Renal cortex interstitium (tissue), 11 donors: ENCODE measurements at regions not wholly inside any gene's neighbourhood (a gene's known extent, or its start where the extent isn't known, plus 50 kb on each side); places are given as distances from the start of the nearest gene placed in this dataset.
"Not testable (repeated sequence)": the region's sequence is repeated elsewhere in the genome, so short reads cannot be mapped to it uniquely, and the experiment has no call there.

ENCODE experiments used
- DNase-seq, 11 donors: peaks; one replicate each; pipeline ENCODE4 v3.0.0-alpha.2; 2013; ENCODE audit warnings: low read depth in 9 of 11, low spot score in 4 of 11; ENCODE audit errors: extremely low read depth in 1 of 11

DNA sequence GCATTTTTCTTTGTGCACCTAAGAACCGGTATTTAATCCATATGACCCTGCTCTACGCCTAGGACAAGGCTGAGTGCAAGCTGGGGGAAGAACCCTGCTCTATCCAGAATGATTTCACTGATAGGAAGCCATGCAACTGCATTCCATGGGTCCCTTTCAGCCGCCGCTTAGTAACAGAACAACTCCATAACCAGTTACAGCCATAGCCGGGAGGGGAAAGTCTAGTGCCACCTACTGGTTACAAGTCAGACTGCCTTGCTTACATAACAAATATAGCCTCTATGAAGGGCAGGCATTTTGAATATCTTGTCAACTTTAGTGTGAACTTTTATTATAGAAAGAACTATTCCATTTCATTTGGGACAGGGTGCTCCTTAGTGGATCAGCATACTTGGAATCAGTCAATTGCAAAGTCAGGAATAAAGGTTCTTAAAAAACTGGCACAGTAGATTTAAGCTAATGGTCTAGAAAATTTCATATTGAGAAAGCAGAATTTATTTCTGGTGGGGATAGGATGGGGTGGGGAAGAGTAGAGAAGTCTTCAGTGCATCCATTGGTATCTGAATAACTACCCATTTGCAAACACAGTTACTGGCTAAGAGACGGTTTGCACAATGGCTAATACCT, 521.7 kb downstream of the ADRA2A start:
- peak; percentile 27 to 70 (median 57) for DNase-seq

DNA sequence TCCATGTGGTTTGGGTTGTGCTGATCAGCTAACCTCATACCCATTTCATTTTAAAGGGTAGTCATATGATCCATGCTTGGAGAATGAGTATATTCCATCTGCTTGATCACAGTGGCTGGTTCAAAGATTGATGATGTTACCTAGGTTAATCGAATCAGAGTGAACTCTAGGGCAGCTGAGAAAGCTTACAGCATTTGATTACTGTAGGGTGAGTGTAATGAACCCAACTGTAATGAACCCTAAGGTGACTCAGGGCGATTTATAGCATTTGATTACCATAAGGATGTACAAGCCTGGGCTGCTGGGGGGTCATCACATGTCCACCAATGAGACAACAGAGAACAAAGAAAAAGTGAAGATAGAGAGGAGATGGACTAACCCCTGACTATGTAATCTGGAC, 523.1 kb downstream of the ADRA2A start:
- DNase-seq, result no peak

DNA sequence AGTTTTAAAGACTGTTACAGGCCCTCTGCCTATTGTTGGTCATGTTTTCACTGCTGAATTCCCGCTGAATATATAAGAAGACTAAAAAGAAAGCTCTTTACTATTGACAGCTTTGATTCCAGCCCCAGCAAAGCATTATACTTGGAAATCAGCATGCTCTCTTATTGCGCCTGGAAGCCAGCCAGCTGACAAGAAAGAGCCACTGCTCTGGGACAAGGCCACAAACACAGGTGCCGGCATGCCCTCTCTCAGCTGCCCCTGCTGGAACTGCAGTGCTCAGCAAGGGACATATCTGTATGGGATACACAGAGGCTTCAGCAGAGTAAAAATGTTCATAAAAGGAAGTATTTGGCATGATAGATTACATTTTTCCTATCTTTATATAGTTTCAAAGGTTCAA, 523.9 kb downstream of the ADRA2A start:
- DNase-seq, result peak in 2 of 11 donors; percentile 1 to 12

DNA sequence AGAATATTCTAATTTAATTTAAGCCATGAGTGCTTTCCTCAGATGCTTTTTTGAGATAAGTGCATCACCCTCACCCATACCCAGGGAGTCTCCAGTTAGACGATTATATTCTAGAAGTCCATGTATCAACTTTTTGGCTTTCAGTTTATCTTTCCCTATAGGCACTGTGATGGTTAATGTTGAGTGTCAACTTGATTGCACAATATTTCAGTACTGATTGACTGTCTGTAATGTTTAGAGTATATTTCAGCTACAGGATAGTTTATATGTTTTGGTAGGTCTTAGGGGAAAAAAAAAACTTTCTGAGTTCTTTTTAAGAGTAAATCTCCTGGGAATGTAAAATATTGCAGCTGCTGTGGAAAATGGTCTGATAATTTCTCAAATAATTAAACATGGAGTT, 535.4 kb downstream of the ADRA2A start:
- no peak for DNase-seq

DNA sequence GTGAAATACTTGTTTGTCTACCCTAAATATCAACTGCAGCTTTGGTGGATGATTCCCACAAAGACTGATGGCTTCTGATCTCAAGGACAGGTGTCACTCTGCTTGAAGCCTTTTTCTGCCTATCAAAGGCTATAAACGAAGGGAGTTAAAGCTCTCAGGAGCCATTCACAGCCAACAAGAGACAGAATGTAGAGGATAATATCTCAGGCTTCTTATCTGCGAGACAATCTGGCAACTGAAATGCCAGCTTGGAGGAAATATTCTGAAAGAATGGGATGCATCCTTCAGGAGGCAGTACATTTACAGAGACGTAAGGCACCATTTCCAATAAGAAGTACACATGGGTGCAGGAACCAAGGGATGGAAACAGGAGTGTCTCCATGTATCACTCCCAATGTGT, 549.4 kb downstream of the GPAM start:
- DNase-seq, result no peak

DNA sequence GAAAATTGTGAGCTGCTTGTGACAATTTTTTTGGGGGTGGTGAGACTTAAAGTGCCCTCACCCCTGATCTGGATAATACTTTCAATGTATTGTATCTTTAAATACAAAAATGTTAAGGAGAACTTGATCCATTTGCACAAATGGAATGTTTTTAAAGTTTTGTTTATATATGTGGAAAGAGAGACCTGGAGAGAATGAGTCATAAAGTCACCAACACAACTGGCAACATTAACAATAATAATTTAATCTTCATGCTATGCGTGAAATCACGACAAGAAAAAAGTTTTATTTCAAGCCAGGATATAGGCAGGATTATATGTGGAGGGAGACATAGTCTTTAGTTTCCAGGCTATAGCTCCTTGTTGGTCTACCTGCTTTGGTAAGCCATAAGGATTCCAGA, 537.5 kb downstream of the GPAM start:
- no peak for DNase-seq

DNA sequence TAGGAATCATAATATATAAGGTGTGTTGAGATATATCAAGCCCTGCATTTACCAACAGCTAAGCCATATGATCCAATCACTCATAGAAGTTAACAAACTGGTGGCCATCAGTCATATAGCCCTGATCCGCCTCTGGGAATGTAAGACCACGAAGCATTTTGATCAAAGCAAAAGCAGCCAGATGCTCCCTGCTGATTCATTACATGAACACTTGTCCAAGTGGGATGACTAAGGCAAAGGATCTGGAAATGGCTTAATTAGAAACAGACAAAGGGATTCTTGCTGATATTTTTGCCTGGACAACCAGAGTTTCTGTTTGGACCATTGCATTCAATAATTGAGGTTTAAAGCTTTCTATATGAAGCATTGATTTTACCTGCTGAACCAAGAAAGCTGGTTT, 535.5 kb downstream of the GPAM start:
- no peak for DNase-seq

DNA sequence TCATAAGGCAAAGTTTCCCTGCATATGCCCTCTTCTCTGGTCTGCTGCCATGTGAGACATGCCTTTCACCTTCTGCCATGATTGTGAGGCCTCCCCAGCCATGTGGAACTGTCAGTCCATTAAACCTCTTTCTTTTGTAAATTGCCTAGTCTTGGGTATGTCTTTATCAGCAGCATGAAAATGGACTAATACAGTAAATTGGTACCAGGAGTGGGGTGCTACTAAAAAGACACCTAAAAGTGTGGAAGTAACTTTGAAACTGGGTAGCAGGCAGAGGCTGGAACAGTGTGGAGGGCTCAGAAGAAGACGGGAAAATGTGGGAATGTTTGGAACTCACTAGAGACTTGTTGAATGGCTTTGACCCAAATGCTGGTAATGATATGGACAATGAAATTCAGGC, 534.5 kb downstream of the GPAM start:
- not testable (repeated sequence) for DNase-seq

DNA sequence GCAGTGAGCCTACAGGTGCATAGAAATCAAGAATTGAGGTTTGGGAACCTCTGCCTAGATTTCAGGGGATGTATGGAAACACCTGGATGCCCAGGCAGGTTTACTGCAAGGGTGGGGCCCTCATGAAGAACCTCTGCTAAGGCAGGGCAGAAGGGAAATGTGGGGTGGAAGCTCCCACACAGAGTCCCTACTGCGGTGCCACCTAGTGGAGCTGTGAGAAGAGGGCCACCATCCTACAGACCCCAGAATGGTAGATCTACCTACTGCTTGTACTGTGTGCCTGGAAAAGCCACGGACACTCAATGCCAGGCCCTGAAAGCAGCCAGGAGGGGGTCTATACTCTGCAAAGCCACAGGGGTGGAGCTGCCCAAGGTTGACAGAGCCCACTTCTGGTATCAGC, 533.5 kb downstream of the GPAM start:
- no peak for DNase-seq

DNA sequence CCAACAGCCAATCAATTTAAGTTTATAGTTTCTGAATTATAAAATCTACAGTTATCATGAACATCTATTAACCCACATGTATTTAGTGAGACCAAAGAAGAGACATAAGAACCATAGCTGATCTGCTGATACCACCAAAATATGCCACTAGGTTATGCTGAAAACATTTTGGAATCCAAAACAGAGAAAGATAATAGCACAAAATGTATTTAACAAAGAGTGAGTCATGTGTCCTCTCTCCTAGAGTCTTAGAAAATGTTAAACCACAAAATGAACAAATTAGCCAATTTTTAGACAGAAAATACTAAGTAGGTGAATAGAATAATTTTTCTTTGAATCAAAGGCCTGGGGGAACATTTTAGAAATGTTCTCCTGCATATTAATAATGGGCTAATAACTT, 527.5 kb downstream of the GPAM start:
- DNase-seq, result no peak

DNA sequence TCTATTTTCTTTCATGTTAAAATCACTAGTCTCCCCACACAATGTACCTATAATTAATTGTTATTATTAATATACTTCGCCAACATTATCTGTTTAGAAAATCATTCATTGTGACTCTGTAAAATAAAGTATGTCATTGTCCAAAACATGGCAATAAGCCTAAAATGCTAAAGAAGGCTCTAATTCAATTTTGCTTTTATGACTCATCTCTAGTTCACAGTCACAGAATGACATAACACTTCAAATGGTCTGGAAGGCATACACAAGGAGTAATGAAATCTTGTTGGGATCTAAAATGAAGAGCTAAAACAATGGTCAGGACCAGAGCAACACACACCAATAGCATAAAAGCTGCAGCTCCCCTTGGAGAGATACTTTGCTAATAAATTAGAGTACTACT, 505.8 kb downstream of the GPAM start:
- no peak for DNase-seq

DNA sequence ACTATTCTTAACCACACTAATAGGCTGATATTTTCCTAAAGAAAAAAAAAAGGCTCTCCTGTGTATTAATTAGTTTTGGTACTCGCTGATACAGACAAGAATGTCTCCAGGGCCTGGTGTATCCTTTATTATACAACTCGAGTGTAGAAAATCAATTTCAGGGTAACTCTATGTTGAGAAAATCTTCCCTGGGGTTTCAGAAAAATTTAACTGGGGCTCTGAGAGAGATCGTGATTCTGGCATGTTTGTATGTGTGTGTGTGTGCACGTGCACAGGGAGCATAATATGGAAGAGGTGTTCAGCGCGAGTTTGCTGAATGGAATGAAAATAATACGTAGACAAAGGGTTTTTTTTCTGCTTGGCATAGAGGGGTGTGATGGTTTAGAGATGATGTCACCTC, 496.8 kb downstream of the GPAM start:
- DNase-seq, result no peak

DNA sequence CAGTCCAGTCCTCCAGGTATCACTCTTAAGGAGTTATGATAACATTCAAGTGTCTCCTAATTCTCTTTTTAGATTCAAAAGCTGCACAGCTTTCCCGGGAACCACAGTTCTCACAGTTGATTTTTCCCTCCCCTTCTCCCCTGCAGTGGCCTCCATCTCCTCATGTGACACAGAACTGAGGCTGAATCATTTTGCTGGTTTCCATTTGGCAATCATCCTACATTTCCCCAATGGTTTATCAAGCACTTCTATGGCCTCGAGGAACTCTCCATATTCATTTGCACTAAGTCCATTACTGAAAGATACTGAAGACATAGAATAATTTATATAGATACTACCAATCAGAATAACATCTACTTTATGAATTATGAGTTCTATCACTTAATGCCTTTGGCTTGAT, 484.9 kb downstream of the GPAM start:
- DNase-seq, result no peak

DNA sequence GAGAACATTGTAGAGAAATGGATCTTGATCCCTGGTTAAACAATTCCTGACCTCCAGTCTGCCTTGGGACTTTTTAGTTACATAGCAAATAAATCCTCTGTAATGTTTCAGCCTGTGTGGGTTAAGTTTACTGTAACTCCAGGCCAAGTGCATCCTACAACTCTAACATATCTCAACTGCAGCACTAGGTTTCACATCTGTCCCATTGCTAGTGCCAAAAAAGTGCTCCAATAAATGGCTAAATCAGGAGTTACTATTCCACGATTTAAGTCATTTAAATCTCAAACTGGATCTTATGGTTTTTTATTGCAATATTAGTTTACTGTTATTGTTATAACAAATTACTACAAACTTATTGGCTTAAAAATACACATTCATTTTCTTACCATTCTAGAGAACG, 479.6 kb downstream of the GPAM start:
- DNase-seq, result peak in 2 of 11 donors; percentile 7 to 8

DNA sequence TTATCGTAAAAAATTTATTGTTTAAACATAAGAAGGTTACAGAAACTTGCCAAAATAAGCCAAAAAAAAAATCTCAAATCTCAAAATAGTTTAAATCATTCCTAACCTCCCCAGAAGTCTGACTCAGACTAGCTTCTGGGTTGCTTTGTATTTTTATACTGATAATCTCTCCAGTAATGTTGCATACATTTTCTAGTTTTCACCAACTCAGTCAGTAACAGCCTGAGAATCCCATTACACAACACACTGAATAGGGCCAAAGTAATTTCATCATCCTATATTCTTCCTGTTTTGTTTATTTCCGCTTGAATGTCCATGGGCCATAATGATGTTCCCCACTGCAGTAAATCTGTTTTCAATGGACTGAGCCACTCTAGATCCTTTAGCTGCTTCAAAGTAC, 478.5 kb downstream of the GPAM start:
- DNase-seq, result no peak

DNA sequence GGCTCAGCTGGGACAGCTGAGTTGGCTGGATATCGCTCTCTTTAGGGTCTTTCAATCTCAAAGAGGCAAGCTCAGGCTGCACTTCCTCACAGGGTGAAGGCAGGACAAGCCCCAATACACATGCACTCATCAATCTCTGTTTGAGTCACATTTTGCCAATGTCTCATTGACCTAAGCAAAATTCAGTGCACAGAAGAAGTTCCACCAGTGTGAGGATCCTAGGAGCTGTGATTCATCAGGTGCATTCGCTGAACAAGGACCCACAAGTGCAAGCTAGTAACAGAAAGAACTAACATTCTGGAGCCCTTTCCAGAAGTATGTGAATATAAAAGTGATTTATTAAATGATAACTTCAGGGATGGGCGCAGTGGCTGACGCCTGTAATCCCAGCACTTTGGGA, 477.2 kb downstream of the GPAM start:
- DNase-seq, result no peak

DNA sequence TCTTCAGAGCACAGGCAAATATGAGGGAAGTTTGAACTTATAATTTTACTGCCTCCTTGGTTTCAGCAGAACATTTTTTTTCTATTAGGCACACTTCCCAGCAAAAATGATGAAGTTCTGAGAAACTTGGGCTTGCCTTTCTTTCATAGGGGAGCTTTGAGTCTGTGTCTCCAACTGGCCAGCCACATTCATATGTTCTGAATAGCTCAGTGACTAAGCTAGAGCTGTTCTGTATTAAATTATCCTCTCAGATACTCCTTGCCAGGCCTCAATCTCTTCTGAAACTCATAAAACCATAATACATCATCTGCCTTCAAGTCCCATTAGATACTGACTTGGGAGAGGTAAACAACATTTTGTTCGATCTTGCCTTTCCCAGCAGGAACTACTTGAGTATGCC, 476.5 kb downstream of the GPAM start:
- no peak for DNase-seq

DNA sequence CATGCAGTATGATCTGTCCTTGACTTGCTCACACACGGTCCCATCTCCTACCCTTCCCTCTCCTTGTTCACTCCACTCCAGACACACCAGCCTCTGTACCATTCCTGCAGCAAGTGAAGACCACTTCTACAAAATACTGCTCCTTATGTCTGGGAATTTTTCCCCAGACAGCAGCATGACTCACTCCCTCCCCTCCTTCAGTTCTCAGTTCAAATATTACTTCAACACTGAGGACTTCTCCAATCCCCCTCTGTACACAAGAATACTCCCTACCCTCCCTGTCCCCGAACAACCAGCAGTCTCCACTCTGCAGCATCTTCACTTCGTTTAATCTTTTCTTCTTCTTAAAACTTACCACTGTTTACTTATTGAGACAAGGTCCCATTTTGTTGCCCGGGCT, 474.0 kb downstream of the GPAM start:
- no peak for DNase-seq

DNA sequence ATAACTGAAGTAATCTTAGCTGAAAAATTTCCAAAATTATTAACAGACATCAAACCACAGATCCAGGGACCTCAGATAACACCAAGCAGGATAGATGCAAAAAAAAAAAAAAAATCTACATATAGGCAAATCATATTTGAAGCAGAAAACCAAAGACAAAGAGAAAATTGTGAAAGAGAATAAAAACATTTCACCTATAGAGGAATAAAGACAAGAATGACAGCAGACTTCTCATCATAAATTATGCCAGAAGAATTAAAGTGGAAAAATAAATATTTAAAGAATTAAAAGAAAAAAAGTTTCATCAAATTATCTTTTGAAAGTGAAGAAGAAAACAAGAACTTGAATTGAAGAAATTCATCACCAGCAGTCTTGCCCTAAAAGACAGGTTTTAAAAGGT, 467.5 kb downstream of the GPAM start:
- no peak for DNase-seq

DNA sequence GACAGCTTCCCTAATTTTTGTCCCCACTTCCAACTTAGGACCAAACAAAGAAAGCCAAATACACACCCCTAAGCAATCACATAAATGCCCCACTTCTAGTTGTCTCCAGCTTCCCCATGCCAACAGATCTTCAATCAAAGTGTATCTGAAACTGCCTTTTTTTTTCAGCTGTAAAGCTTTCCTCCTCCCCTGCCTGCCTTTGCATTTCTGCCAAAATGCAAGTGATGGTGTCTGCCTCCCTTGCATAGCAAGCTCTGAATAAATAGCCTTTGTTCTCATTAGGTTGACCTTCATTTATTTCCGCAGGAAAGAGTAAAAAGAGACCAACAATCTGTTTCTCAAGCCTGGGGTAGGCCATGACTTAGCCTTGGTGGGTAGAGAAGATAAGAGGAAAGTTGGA, 459.4 kb downstream of the GPAM start:
- DNase-seq, result no peak

DNA sequence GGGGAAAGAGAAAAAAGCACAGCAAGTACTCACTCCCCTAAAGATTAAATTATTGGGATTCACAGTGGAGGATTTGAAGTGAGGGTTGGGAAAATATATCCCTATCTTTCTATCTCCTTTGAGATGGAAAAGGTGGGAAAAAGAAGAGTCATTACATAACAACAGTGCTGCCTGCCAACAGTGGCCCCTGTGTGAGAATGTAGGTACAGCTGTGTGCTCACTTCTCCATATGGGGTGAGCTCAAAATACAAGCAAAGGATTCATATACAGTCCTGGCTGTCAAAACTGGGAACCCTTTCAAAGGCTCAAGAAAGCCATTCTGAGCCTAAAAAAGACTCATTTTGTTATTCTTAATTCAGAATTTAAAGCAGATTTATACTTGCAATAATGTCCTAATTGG, 458.5 kb downstream of the GPAM start:
- DNase-seq, result no peak
